SK-N-SH (cell line): ENCODE measurements at regions not wholly inside any gene's neighbourhood (a gene's known extent, or its start where the extent isn't known, plus 50 kb on each side); places are given as distances from the start of the nearest gene placed in this dataset.

Experiments
- CTCF ChIA-PET: fragments of 300-600, 350-600 bp; formaldehyde crosslinking; extraction: SDS; loops from one replicate; lab custom pipeline; 2021; lab: Yijun Ruan, JAX
- POLR2A ChIA-PET: fragments of 350-600 bp; sonication (Branson Sonifier 250); formaldehyde crosslinking; extraction: SDS; loops from one replicate; lab custom pipeline; 2020; ENCODE audit warnings: antibody characterized with exemption, inconsistent platforms; lab: Yijun Ruan, JAX
- DNase-seq: peaks from one replicate; pipeline ENCODE4 v3.0.0; 2012
- H2AFZ ChIP-seq: fragments of 200-600 bp; sonication (generic); 2 replicates; pipeline ENCODE4 v1.8.1; 2016; ENCODE audit warnings: antibody characterized with exemption, mild to moderate bottlenecking, low read depth
- H3F3A ChIP-seq: fragments of 200-600 bp; sonication (generic); replicated peaks from 2 replicates; pipeline ENCODE3; 2016; ENCODE audit warnings: antibody characterized with exemption, mild to moderate bottlenecking; ENCODE audit not compliant: insufficient read depth
- H3K27ac ChIP-seq, 2 experiments: fragments of 200-500 bp in 1 of 2; fragments of 200-600 bp in 1 of 2; sonication (Bioruptor generic) in 1 of 2; sonication (generic), shearing (Covaris generic) in 1 of 2; 2 replicates each; pipeline versions ENCODE4 v1.5.1 to v1.6.1; 2014 to 2016; ENCODE audit warnings: low read depth in 2 of 2, inconsistent platforms in 1 of 2, low read length in 1 of 2, mild to moderate bottlenecking in 1 of 2, mixed read lengths in 1 of 2
- H3K27me3 ChIP-seq: fragments of 200-600 bp; sonication (generic), shearing (Covaris generic); 2 replicates; pipeline ENCODE4 v1.6.1; 2016; ENCODE audit warnings: mixed run types; ENCODE audit not compliant: insufficient read depth
- H3K36me3 ChIP-seq, 2 experiments: fragments of 200-500 bp in 1 of 2; fragments of 200-600 bp in 1 of 2; sonication (Bioruptor generic) in 1 of 2; sonication (generic) in 1 of 2; replicated peaks in 1 of 2; 2 replicates each; pipeline versions ENCODE3 to v1.5.1; 2014 to 2016; ENCODE audit warnings: low read length in 1 of 2, mild to moderate bottlenecking in 1 of 2; ENCODE audit not compliant: insufficient read depth in 2 of 2, control insufficient read depth in 1 of 2
- H3K4me1 ChIP-seq, 2 experiments: fragments of 200-500 bp in 1 of 2; fragments of 200-600 bp in 1 of 2; sonication (Bioruptor generic) in 1 of 2; sonication (generic), shearing (Covaris generic) in 1 of 2; 2 replicates each; pipeline versions ENCODE4 v1.5.1 to v1.6.1; 2014 to 2016; ENCODE audit warnings: low read depth in 1 of 2, low read length in 1 of 2, mixed run types in 1 of 2; ENCODE audit not compliant: insufficient read depth in 2 of 2, control insufficient read depth in 1 of 2
- H3K4me2 ChIP-seq: fragments of 200-600 bp; sonication (generic), shearing (Covaris generic); 2 replicates; pipeline ENCODE4 v1.6.1; 2017; ENCODE audit warnings: mixed run types
- H3K4me3 ChIP-seq, 2 experiments: fragments of 200-500 bp in 1 of 2; fragments of 200-600 bp in 1 of 2; sonication (Bioruptor generic) in 1 of 2; sonication (generic), shearing (Covaris generic) in 1 of 2; 2 replicates each; pipeline versions ENCODE4 v1.5.1 to v1.8.1; 2014 to 2016; ENCODE audit warnings: low read depth in 2 of 2, inconsistent platforms in 1 of 2, low read length in 1 of 2, mild to moderate bottlenecking in 1 of 2, mixed read lengths in 1 of 2, moderate library complexity in 1 of 2
- H3K79me2 ChIP-seq: fragments of 200-600 bp; sonication (generic); 2 replicates; pipeline ENCODE4 v1.8.1; 2017; ENCODE audit warnings: mild to moderate bottlenecking; ENCODE audit not compliant: insufficient read depth
- H3K9ac ChIP-seq: fragments of 200-600 bp; sonication (generic); 2 replicates; pipeline ENCODE4 v1.6.1; 2017; ENCODE audit warnings: mixed run types
- H3K9me2 ChIP-seq: fragments of 200-600 bp; sonication (generic); 2 replicates; pipeline ENCODE4 v1.6.1; 2017; ENCODE audit warnings: mixed run types
- H3K9me3 ChIP-seq: fragments of 200-600 bp; sonication (generic); 2 replicates; pipeline ENCODE4 v1.6.1; 2017; ENCODE audit warnings: mixed run types, mild to moderate bottlenecking, moderate library complexity
- H4K20me1 ChIP-seq: fragments of 200-600 bp; sonication (generic); 2 replicates; pipeline ENCODE4 v1.6.1; 2017; ENCODE audit warnings: mild to moderate bottlenecking, mixed run types; ENCODE audit not compliant: insufficient read depth
- CHD2 ChIP-seq: fragments of 150-350 bp; IDR thresholded peaks from 2 replicates; pipeline ENCODE4 v1.6.1; 2018; ENCODE audit warnings: low read length; ENCODE audit not compliant: partially characterized antibody
- ELF1 ChIP-seq: IDR thresholded peaks from 2 replicates; pipeline ENCODE4 v1.4.0; 2012
- GABPA ChIP-seq: IDR thresholded peaks from 2 replicates; pipeline ENCODE4 v1.4.0; 2012; ENCODE audit warnings: low read depth, mild to moderate bottlenecking
- GATA2 ChIP-seq: sonication (generic); formaldehyde crosslinking; IDR thresholded peaks from 2 replicates; pipeline ENCODE4 v1.5.0; 2020; ENCODE audit warnings: mild to moderate bottlenecking, missing genetic modification reagents
- MEF2A ChIP-seq: IDR thresholded peaks from 2 replicates; pipeline ENCODE4 v1.4.0; 2012; ENCODE audit warnings: low read depth, borderline replicate concordance
- MXI1 ChIP-seq: IDR thresholded peaks from 2 replicates; pipeline ENCODE4 v1.6.1; 2012; ENCODE audit warnings: mild to moderate bottlenecking, low read depth, low read length, improper control_type of control experiment
- NRF1 ChIP-seq: IDR thresholded peaks from 2 replicates; pipeline ENCODE4 v1.6.1; 2012; ENCODE audit warnings: low read depth, mild to moderate bottlenecking, low read length
- POLR2AphosphoS5 ChIP-seq: IDR thresholded peaks from 2 replicates; pipeline ENCODE4 v1.6.1; 2012; ENCODE audit warnings: low read depth, low read length
- RAD21 ChIP-seq: IDR thresholded peaks from 2 replicates; pipeline ENCODE4 v1.6.1; 2012; ENCODE audit warnings: mild to moderate bottlenecking, low read length
- RFX5 ChIP-seq: IDR thresholded peaks from 2 replicates; pipeline ENCODE4 v1.6.1; 2012; ENCODE audit warnings: mild to moderate bottlenecking, improper control_type of control experiment, low read length
- RXRA ChIP-seq: IDR thresholded peaks from 2 replicates; pipeline ENCODE4 v1.4.0; 2012; ENCODE audit warnings: low read depth, mild to moderate bottlenecking, borderline replicate concordance
- TAF1 ChIP-seq: IDR thresholded peaks from 2 replicates; pipeline ENCODE4 v1.6.1; 2012; ENCODE audit warnings: low read depth, mild to moderate bottlenecking, low read length, moderate library complexity, borderline replicate concordance
- TCF12 ChIP-seq: IDR thresholded peaks from 2 replicates; pipeline ENCODE4 v1.4.0; 2012
- TEAD4 ChIP-seq: IDR thresholded peaks from 2 replicates; pipeline ENCODE4 v1.4.0; 2012; ENCODE audit warnings: mild to moderate bottlenecking, borderline replicate concordance; ENCODE audit not compliant: insufficient read depth
- WGBS: methylation state at CpG from one replicate; pipeline ENCODE4 v1.1.6; 2017; ENCODE audit warnings: low lambda C conversion rate; 5-methylcytosine and 5-hydroxymethylcytosine counted together
- TF ChIP-seq, protein P1 (sequence below): fragments of 200-600 bp; sonication (generic); IDR thresholded peaks from 2 replicates; pipeline ENCODE4 v1.6.1; 2017; ENCODE audit warnings: antibody characterized with exemption, mild to moderate bottlenecking, moderate library complexity
- TF ChIP-seq, protein P2 (sequence below): IDR thresholded peaks from 2 replicates; pipeline ENCODE4 v1.6.1; 2012; ENCODE audit warnings: mild to moderate bottlenecking, low read depth, low read length, moderate library complexity
- TF ChIP-seq, protein P3 (sequence below): IDR thresholded peaks from 2 replicates; pipeline ENCODE4 v1.4.0; 2012; ENCODE audit warnings: low read depth, borderline replicate concordance
- TF ChIP-seq, protein P4 (sequence below): fragments of 150-350 bp; IDR thresholded peaks from 2 replicates; pipeline ENCODE4 v1.6.1; 2016; ENCODE audit warnings: mild to moderate bottlenecking, low read depth, low read length
- TF ChIP-seq, protein P5 (sequence below): IDR thresholded peaks from 2 replicates; pipeline ENCODE4 v1.4.0; 2012; ENCODE audit warnings: low read depth, borderline replicate concordance
- TF ChIP-seq, protein P6 (sequence below): IDR thresholded peaks from 2 replicates; pipeline ENCODE4 v1.4.0; 2012; ENCODE audit warnings: low read depth

DNA sequence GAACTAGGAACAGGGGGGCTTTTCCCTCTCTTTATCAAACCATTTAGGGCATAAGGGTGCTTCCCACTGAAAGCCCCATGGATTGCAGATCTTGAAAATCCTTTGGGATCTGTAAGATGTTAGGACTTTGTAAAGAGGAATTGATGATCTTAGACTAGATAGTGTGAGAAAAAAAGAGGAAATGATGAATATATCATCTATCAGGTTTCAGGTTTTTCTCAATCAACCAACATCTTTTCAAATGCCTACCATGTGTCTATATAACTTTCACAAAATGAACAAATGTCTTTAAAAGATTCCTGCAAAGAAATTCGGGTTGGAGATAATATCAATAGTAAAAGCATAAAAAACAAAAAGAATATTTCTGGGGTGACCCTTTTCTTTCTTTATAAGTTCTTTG lies 50.1 kb downstream of the KCNC4 start:
- CTCF ChIA-PET: interaction anchor here (1.6 to 3.3 kb wide), 3 partner anchors 17 to 63 kb away, joined by 5 to 22 read pairs (median 7); no protein-coding TSS in a partner anchor
- peaks cover 4% of the 10 kb centered on the region; the same call in 1 of the 2 replicates for H3K27me3 ChIP-seq

DNA sequence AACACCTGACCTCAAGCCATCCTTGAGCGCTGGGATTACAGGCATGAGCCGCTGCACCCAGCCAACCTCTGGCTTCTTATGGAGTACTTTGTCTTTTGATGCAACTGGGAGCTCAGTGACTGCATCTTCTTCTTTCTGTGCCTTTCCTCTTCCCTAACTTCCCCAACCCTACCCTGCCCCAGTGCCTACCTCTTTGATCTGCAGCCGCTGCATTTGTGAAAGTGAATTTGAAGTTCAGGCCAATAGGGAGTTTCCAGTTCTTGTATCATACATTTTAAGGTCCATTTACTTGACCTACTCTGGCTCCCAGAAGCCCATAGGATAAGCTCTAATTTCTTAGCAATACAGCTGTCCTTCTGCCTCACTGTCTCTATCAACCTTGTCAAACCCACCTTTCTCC lies 52.2 kb downstream of the KCNC4 start:
- no peaks in the 10 kb centered on the region for H3F3A ChIP-seq
- no peak overlapping the region for H3K9ac ChIP-seq
- H3K9me2 ChIP-seq: no peaks in the 10 kb centered on the region
- no peaks in the 10 kb centered on the region for H3K36me3 ChIP-seq
- H3K9me3 ChIP-seq: no peaks in the 10 kb centered on the region
- 64% methylated on average over 3 of the region's 3 CpGs for WGBS
- no peaks in the 10 kb centered on the region for H4K20me1 ChIP-seq
- ChIA-PET POLR2A (no interaction called here), CTCF (interaction anchor here (0.6 to 1.5 kb wide), 3 partner anchors 21 to 60 kb away, joined by 3 to 5 read pairs (median 3); no protein-coding TSS in a partner anchor)
- H3K4me3 ChIP-seq: no peak overlapping the region
- H2AFZ ChIP-seq: no peak overlapping the region
- no peak overlapping the region for H3K27ac ChIP-seq
- no peaks in the 10 kb centered on the region for H3K79me2 ChIP-seq
- no peak overlapping the region for H3K4me2 ChIP-seq
- peaks cover 0 to 17% of the 10 kb centered on the region in 2 experiments; a peak in 2 of 4 replicates for H3K4me1 ChIP-seq
- H3K27me3 ChIP-seq: peaks cover 10% of the 10 kb centered on the region
- DNase-seq: no peak
- TF ChIP-seq, protein P1, sequence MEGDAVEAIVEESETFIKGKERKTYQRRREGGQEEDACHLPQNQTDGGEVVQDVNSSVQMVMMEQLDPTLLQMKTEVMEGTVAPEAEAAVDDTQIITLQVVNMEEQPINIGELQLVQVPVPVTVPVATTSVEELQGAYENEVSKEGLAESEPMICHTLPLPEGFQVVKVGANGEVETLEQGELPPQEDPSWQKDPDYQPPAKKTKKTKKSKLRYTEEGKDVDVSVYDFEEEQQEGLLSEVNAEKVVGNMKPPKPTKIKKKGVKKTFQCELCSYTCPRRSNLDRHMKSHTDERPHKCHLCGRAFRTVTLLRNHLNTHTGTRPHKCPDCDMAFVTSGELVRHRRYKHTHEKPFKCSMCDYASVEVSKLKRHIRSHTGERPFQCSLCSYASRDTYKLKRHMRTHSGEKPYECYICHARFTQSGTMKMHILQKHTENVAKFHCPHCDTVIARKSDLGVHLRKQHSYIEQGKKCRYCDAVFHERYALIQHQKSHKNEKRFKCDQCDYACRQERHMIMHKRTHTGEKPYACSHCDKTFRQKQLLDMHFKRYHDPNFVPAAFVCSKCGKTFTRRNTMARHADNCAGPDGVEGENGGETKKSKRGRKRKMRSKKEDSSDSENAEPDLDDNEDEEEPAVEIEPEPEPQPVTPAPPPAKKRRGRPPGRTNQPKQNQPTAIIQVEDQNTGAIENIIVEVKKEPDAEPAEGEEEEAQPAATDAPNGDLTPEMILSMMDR: no peak
- TF ChIP-seq TEAD4 (no peak), TAF1 (no peak), MEF2A (no peak)
- TF ChIP-seq, protein P2, sequence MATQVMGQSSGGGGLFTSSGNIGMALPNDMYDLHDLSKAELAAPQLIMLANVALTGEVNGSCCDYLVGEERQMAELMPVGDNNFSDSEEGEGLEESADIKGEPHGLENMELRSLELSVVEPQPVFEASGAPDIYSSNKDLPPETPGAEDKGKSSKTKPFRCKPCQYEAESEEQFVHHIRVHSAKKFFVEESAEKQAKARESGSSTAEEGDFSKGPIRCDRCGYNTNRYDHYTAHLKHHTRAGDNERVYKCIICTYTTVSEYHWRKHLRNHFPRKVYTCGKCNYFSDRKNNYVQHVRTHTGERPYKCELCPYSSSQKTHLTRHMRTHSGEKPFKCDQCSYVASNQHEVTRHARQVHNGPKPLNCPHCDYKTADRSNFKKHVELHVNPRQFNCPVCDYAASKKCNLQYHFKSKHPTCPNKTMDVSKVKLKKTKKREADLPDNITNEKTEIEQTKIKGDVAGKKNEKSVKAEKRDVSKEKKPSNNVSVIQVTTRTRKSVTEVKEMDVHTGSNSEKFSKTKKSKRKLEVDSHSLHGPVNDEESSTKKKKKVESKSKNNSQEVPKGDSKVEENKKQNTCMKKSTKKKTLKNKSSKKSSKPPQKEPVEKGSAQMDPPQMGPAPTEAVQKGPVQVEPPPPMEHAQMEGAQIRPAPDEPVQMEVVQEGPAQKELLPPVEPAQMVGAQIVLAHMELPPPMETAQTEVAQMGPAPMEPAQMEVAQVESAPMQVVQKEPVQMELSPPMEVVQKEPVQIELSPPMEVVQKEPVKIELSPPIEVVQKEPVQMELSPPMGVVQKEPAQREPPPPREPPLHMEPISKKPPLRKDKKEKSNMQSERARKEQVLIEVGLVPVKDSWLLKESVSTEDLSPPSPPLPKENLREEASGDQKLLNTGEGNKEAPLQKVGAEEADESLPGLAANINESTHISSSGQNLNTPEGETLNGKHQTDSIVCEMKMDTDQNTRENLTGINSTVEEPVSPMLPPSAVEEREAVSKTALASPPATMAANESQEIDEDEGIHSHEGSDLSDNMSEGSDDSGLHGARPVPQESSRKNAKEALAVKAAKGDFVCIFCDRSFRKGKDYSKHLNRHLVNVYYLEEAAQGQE: no peak

More for the DNA sequence above, 50.1 kb downstream of the KCNC4 start:
- no peak for DNase-seq
- no peaks in the 10 kb centered on the region for H3F3A ChIP-seq
- TF ChIP-seq, protein P3, sequence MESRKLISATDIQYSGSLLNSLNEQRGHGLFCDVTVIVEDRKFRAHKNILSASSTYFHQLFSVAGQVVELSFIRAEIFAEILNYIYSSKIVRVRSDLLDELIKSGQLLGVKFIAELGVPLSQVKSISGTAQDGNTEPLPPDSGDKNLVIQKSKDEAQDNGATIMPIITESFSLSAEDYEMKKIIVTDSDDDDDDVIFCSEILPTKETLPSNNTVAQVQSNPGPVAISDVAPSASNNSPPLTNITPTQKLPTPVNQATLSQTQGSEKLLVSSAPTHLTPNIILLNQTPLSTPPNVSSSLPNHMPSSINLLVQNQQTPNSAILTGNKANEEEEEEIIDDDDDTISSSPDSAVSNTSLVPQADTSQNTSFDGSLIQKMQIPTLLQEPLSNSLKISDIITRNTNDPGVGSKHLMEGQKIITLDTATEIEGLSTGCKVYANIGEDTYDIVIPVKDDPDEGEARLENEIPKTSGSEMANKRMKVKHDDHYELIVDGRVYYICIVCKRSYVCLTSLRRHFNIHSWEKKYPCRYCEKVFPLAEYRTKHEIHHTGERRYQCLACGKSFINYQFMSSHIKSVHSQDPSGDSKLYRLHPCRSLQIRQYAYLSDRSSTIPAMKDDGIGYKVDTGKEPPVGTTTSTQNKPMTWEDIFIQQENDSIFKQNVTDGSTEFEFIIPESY: no peak
- TF ChIP-seq, protein P4, sequence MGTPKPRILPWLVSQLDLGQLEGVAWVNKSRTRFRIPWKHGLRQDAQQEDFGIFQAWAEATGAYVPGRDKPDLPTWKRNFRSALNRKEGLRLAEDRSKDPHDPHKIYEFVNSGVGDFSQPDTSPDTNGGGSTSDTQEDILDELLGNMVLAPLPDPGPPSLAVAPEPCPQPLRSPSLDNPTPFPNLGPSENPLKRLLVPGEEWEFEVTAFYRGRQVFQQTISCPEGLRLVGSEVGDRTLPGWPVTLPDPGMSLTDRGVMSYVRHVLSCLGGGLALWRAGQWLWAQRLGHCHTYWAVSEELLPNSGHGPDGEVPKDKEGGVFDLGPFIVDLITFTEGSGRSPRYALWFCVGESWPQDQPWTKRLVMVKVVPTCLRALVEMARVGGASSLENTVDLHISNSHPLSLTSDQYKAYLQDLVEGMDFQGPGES: no peak
- TF ChIP-seq RAD21 (no peak), MXI1 (no peak), NRF1 (no peak), POLR2AphosphoS5 (no peak), CHD2 (no peak), TAF1 (no peak), GATA2 (CRISPR knock-in tag) (no peak), RXRA (no peak), GABPA (no peak), MEF2A (no peak), RFX5 (no peak), TEAD4 (no peak), ELF1 (no peak), TCF12 (no peak)
- TF ChIP-seq, protein P5, sequence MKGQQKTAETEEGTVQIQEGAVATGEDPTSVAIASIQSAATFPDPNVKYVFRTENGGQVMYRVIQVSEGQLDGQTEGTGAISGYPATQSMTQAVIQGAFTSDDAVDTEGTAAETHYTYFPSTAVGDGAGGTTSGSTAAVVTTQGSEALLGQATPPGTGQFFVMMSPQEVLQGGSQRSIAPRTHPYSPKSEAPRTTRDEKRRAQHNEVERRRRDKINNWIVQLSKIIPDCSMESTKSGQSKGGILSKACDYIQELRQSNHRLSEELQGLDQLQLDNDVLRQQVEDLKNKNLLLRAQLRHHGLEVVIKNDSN: no peak
- TF ChIP-seq, protein P6, sequence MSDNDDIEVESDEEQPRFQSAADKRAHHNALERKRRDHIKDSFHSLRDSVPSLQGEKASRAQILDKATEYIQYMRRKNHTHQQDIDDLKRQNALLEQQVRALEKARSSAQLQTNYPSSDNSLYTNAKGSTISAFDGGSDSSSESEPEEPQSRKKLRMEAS: no peak
- H4K20me1 ChIP-seq: no peaks in the 10 kb centered on the region
- H2AFZ ChIP-seq: no peak overlapping the region
- H3K4me2 ChIP-seq: no peak overlapping the region
- no peaks in the 10 kb centered on the region for H3K9me3 ChIP-seq
- 5% methylated on average over 1 of the region's 1 CpG for WGBS
- POLR2A ChIA-PET: no interaction called here
- H3K36me3 ChIP-seq: no peaks in the 10 kb centered on the region
- no peak overlapping the region for H3K9ac ChIP-seq
- H3K4me1 ChIP-seq: peaks cover 0 to 22% of the 10 kb centered on the region in 2 experiments; a peak in 2 of 4 replicates
- no peaks in the 10 kb centered on the region for H3K9me2 ChIP-seq
- H3K79me2 ChIP-seq: no peaks in the 10 kb centered on the region
- H3K4me3 ChIP-seq: no peak overlapping the region
- no peak overlapping the region for H3K27ac ChIP-seq
